ENCODE measurements at regions not wholly inside any gene's neighbourhood (a gene's known extent, or its start where the extent isn't known, plus 50 kb on each side); places are given as distances from the start of the nearest gene placed in this dataset.
"Not testable (repeated sequence)": the region's sequence is repeated elsewhere in the genome, so short reads cannot be mapped to it uniquely, and the experiment has no call there.

DNA sequence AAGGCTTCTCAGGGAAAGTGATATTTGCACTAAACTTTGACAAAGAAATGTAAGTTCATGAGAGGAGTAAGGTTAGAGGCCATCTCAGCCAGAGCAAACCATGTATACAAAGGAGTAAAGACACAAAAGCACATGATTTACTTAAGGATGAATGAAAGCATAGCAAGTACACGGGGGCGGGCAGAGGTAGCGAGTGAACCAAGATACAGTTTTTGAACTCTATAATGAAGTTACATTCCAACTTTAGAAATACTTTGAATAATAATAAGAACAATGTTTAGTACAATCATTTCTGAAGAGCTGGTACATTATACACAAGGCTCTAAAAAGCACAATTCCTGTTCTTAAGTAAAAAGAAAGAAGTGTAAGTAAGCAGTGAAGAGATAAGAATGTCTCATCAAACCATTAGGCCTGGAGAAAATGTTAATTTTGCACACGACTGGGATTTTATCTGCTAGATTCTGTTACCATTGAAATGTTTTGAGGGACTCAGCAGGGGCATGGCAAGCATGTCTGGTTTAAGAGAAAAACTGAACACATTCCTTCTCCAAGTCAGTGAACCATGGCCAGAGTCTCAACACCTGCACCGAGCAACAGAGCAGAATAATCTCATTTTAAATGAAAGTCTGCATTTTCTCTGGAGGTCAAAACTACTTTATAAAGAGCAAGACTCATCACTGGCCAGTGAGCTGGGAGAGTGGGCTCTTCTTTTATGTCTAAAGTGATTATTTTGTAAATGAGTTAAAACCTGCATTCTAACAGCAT is 147.6 kb upstream of the TRPM3 start:
- DNase-seq, result no peak

DNA sequence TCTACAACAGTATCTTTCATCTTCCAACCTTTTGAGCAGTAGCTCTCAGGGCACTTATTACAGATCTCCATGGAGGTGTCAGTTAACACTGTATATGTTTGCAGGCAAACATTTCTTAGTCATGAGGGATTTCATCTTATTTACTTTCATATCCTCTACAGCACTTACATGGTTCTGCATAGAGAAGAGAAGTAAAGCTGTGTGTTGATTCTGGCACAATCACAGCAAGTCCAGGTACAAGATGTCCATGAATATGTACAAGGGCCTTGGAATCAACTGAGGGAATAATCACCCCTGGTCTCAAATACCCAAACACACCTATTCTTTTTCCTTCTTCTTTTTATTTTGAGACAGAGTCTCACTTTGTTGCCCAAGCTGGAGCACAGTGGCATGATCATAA is 142.0 kb upstream of the TRPM3 start:
- no peak for DNase-seq

DNA sequence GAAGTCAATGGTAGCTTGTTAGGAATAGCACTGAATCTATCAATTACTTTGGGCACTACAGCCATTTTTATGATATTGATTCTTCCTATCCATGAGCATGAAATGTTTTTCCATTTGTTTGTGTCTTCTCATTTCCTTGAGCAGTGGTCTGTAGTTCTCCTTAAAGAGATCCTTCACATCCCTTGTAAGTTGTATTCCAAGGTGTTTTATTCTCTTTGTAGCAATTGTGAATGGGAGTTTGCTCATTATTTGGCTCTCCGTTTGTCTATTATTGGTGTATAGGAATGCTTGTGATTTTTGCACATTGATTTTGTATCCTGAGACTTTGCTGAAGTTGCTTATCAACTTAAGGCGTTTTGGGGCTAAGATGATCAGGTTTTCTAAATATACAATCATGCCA is 139.0 kb upstream of the TRPM3 start:
- not testable (repeated sequence) for DNase-seq

- no peak for DNase-seq
Observed at GRCh38 chr9:71254592-71255277, 133.3 kb upstream of the TRPM3 start.

DNA sequence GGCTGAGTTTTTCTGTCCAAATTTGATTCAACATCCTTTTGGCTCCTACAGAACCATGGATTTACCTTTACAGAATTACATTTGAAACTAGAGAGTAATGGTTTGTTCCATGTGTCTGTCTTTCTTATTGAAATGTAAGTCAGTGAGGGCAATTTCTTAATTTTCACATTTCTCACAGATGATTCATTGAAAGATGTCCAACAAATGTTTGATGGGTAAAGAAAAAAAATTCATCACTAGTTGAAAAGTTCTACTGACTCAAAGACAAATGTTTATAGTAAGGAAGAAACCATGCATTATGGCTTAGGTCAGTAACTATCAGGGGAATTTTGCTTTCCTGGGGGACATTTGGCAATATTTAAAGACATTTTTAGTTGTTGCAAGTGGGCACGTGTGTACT is 131.6 kb upstream of the TRPM3 start:
- no peak for DNase-seq

DNA sequence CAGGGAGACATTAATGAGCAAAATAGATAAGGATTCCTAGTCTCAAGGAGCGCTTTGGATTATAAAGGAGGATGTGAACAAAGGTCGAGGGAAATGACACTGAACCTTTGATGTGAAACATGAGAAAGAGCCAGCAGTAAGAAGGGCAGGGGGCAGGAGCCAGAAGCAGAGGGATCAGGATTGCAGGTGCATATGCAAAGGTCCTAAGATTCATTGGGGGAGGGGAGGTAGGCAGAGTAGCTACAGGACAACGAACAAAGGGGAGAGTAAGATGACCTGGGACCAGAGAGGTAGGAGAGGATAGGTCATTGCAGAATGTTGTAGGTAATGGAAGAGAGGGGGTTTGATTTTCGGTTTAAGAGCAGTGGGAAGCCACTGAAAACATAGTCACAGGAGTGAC is 129.2 kb upstream of the TRPM3 start:
- no peak for DNase-seq

- DNase-seq, result no peak
Observed at GRCh38 chr9:71249729-71250317, 128.4 kb upstream of the TRPM3 start.

DNA sequence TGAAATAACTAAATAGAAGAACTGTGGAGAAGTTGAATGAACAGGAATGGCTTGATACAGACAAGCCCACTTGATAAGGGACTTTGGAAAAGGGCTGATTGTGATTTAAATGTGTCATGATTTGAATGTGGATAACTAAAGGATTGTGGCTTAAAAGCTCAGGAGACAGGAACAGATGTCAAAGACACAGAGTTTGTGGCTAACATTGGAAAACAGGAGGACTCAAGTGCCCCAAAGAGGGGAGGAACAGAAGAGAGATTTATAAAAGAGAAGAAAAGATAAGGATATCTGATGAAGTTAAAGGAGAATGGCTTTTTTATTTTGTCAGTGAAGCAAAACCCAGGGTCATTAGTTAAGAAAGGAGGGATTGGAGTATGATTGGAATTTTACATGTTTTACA is 124.2 kb upstream of the TRPM3 start:
- no peak for DNase-seq

GRCh38 chr9:71243951-71244350 is 122.5 kb upstream of the TRPM3 start:
- DNase-seq, result no peak

DNA sequence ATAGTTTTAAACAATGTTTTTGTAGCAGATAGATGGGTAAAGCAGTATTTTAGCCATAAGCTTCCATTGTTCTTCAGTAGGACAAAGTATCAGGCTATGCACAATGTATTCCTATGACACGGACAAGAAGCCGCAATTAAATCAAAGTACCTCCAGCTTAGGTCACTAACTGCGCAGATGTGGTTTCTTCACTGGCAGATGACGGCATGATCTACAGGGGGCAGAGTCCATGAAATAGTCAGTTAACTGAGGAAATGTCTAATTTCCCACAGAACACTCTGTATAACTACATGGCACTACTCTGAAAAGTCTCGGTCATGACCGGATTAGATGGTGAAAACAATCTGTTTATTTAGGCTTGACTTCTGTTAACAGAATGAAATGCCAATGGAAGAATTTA is 120.7 kb upstream of the TRPM3 start:
- no peak for DNase-seq

DNA sequence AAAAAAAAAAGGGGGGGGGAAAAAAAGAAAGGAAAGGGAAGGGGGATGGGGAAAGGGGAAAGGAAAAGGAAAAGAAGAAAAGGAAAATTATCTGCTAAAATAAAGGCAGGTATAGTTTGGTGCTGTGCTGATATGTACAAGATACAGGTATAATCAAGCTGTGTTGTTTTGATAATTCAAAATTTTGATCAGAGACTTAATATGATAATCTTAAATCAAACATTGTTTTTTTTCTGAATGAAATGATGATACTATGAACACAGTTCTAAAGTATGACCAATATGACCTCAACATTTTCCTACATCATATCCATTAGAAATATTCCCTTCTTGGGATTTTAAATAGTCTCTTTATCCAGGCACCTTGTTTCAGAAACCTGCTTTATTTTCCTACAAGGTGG is 115.6 kb upstream of the TRPM3 start:
- DNase-seq, result no peak

DNA sequence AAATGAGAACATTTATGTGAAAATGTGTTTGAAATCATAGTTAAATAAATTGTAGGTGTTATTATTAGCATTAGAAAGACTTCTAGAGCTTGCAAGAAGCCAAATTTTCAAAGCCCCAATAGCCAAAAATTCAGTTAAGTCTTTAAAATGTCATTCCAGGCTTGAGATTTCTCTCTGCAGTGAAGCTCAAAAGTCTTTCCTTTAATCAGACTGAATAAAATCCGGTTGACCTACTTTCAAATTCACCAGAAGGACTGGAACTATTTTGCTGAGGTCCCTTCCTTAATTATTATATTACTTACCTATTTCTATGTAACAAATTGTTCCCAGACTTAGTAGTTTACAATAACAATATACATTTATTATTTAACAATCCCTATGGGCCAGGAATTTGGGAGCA is 112.2 kb upstream of the TRPM3 start:
- DNase-seq, result no peak

GRCh38 chr9:71223953-71224538 is 102.6 kb upstream of the TRPM3 start:
- no peak for DNase-seq

- no peak for DNase-seq
Observed at GRCh38 chr9:71218774-71219173, 97.4 kb upstream of the TRPM3 start.

GRCh38 chr9:71213633-71214032 is 92.2 kb upstream of the TRPM3 start:
- no peak for DNase-seq

DNA sequence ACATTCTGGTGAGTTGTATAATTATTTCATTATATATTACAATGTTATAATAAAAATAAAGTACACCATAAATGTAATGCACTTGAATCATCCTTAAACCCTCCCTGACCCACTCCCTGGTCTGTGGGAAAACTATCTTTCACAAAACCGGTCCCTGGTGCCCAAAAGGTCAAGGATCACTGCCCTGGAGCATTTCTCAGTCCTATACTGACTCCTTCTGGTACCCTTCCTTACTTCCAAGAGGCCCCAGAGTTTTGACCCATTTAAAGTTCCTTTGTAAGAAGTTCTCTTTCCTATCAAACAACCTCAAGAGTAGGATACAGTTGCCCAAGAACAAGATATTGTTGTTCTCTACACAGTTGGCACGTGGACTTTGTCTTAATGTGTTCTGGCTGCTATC is 88.9 kb upstream of the TRPM3 start:
- no peak for DNase-seq

GRCh38 chr9:71209890-71210289 is 88.5 kb upstream of the TRPM3 start:
- no peak for DNase-seq

DNA sequence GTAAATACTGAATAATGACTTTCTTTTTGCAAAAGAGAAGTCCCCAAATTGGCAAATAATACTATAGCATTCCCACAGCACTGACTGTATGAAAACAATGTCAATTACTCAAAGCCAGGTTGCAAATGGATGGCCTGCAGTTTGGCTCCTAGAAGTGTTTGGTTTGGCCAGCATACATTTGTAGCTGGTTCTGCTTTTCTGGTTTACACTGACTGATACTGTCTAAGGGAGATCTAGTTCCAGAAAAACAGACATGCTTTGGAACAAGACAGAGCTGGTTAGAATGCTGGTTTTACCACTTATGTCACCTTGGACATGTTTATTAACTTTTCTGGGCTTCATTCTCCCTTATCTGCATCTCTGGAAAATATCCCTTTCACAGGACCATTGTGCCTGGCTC is 81.5 kb upstream of the TRPM3 start:
- no peak for DNase-seq

DNA sequence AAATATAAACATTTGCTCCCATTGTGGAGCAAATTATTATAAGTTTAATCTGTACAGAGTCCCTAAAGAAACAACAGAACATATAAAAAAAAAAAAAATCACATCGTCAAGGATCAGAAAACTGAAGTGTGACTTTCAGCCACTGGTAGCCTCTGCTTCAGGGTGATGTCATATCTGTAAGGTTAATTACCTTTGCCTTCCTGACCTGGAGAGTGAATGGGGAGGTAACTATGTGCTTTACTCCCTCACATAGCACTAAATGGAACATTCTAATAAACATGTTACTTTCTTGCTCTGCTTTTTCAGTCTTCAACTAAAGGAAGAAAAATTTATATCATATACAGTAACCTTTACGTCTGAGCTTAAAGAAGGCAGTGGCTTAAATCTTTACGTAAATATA is 70.3 kb upstream of the TRPM3 start:
- no peak for DNase-seq

GRCh38 chr9:71183251-71183650 is 61.8 kb upstream of the TRPM3 start:
- DNase-seq, result no peak

GRCh38 chr9:71179183-71179582 is 57.8 kb upstream of the TRPM3 start:
- no peak for DNase-seq

DNA sequence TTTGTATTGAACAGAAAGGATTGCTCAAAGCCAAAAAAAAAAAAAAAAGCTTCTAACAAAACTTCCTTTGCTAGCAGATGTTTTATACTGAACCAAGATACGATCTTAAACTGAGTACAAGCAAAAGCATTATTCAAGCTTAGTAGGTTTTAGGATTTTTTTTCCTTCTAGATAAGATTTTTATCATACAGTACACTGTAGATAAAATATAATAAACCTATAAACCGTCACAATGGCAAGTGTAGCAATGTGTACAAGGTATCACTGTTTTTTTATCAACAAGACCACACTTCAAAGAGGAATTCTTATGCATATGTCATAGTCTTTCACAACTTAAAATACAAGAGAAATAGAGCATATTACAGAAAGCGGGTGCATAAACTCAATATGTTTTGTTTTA is 56.5 kb upstream of the TRPM3 start:
- DNase-seq, result no peak

- no peak for DNase-seq
Observed at GRCh38 chr9:71171517-71171916, 50.1 kb upstream of the TRPM3 start.
